ENCODE measurements at regions not wholly inside any gene's neighbourhood (a gene's known extent, or its start where the extent isn't known, plus 50 kb on each side); places are given as distances from the start of the nearest gene placed in this dataset.

DNA sequence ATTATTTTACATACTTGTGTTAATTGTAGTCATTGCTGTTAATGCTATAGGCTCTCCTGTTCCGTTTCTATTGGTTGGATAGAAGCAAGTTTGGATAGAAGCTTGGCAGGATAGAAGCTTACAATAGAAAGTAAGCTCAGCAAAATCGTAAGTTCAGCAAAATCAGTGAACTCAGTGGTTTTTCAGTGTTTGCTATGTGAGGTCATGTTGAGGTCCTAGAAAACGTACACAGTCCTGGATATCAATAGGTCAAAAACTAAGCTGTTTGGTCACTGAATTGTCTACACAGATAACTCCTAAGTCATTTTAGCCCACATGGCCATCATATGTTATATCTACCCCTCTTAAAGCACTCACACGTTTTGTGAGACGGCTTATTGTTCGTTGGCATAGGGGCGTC lies 299.4 kb downstream of the MAN2A1 start:
- no peaks in the 10 kb centered on the region for H3K27me3 Mint-ChIP-seq (ENCODE audit: low read depth)

More for the DNA sequence above, 299.4 kb downstream of the MAN2A1 start:
- Histone ChIP-seq H2AFZ (ENCODE audit: low read length) (no peak overlapping the region), H3K4me2 (ENCODE audit: insufficient read depth, insufficient read length, low read length) (no peak overlapping the region), H4K20me1 (ENCODE audit: control insufficient read depth, insufficient read depth, insufficient read length) (no peaks in the 10 kb centered on the region), H3K18ac (ENCODE audit: insufficient read length, low read depth, low read length) (no peak overlapping the region), H3K79me2 (ENCODE audit: insufficient read depth, low read length) (no peaks in the 10 kb centered on the region), H4K5ac (ENCODE audit: insufficient read length, low read depth, low read length) (no peak overlapping the region), H3K4me1 (ENCODE audit: insufficient read depth, low read length) (no peaks in the 10 kb centered on the region), H3K14ac (ENCODE audit: insufficient read depth, low read length) (no peak overlapping the region), H2AK5ac (ENCODE audit: insufficient read length, low read length) (no peak overlapping the region), H3K9me3 (ENCODE audit: control insufficient read depth, low read depth, low read length) (no peaks in the 10 kb centered on the region), H3T11ph (ENCODE audit: low read length) (no peak overlapping the region), H3K23me2 (ENCODE audit: insufficient read length, low read depth, low read length, poor library complexity, severe bottlenecking) (no peaks in the 10 kb centered on the region), H3K27me3 (ENCODE audit: insufficient read depth, low read length) (no peaks in the 10 kb centered on the region), H3K27ac (ENCODE audit: insufficient read length, low read depth, low read length) (no peak overlapping the region), H3K4ac (ENCODE audit: low read depth, low read length) (no peak overlapping the region), H2BK12ac (ENCODE audit: insufficient read length, low read depth, low read length) (no peak overlapping the region), H2BK15ac (ENCODE audit: low read depth, low read length) (no peak overlapping the region), H4K8ac (replicated peaks; ENCODE audit: insufficient read length, low read depth, low read length) (no peak overlapping the region), H3K79me1 (ENCODE audit: insufficient read depth, low read depth, low read length, poor library complexity, severe bottlenecking) (no peaks in the 10 kb centered on the region), H4K91ac (ENCODE audit: insufficient read length, low read depth, low read length) (no peak overlapping the region), H2BK5ac (ENCODE audit: insufficient read length, low read length) (no peak overlapping the region), H2BK120ac (ENCODE audit: low read depth, low read length, poor library complexity, severe bottlenecking) (no peak overlapping the region), H3K9ac (ENCODE audit: extremely low read depth, insufficient read length, low read length) (no peak overlapping the region), H3K56ac (ENCODE audit: insufficient read length, low read depth, low read length) (no peak overlapping the region), H3K23ac (ENCODE audit: insufficient read length, low read depth, low read length) (no peak overlapping the region), H2BK20ac (ENCODE audit: low read depth, low read length, poor library complexity, severe bottlenecking) (no peak overlapping the region)
- Mint-ChIP-seq H3K9me3 (no peaks in the 10 kb centered on the region), H3K4me1 (peaks cover 4 to 5% of the 10 kb centered on the region in 2 experiments; a peak in 2 of 4 replicates), H3K27ac (no peak overlapping the region), H3K4me3 (no peak overlapping the region), H3K36me3 (ENCODE audit: insufficient read depth in 1 of 3, low read depth in 3 of 3) (no peaks in the 10 kb centered on the region)
- WGBS (ENCODE audit: extremely low coverage, insufficient read length, low lambda C conversion rate): no CpG with 5 or more reads among the region's 7 CpGs
- TF ChIP-seq, protein P1, sequence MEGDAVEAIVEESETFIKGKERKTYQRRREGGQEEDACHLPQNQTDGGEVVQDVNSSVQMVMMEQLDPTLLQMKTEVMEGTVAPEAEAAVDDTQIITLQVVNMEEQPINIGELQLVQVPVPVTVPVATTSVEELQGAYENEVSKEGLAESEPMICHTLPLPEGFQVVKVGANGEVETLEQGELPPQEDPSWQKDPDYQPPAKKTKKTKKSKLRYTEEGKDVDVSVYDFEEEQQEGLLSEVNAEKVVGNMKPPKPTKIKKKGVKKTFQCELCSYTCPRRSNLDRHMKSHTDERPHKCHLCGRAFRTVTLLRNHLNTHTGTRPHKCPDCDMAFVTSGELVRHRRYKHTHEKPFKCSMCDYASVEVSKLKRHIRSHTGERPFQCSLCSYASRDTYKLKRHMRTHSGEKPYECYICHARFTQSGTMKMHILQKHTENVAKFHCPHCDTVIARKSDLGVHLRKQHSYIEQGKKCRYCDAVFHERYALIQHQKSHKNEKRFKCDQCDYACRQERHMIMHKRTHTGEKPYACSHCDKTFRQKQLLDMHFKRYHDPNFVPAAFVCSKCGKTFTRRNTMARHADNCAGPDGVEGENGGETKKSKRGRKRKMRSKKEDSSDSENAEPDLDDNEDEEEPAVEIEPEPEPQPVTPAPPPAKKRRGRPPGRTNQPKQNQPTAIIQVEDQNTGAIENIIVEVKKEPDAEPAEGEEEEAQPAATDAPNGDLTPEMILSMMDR (conservative IDR thresholded peaks at IDR 0.05): no peak
- DNase-seq: no peak

Data from H9 (cell line).